M059J (cell line): ENCODE measurements at regions not wholly inside any gene's neighbourhood (a gene's known extent, or its start where the extent isn't known, plus 50 kb on each side); places are given as distances from the start of the nearest gene placed in this dataset.

ENCODE experiments used
- DNase-seq: peaks from one replicate; pipeline ENCODE4 v3.0.0-alpha.2; 2012; ENCODE audit warnings: low read depth

- no peak for DNase-seq
Measured at GRCh38 chr21:24369746-24370145, 1237.5 kb downstream of the MRPL39 start.

GRCh38 chr21:24369278-24369677 lies 1238.0 kb downstream of the MRPL39 start:
- no peak for DNase-seq

GRCh38 chr21:24367936-24368335 lies 1239.3 kb downstream of the MRPL39 start:
- DNase-seq, result no peak

- no peak for DNase-seq
Measured at GRCh38 chr21:24353492-24353891, 1253.8 kb downstream of the MRPL39 start.

- DNase-seq, result no peak
Measured at GRCh38 chr21:24339406-24339805, 1267.9 kb downstream of the MRPL39 start.

- DNase-seq, result no peak
Measured at GRCh38 chr21:24336491-24336890, 1270.8 kb downstream of the MRPL39 start.

- DNase-seq, result no peak
Measured at GRCh38 chr21:24323536-24323935, 1283.7 kb downstream of the MRPL39 start.

GRCh38 chr21:24316277-24316922 lies 1290.9 kb downstream of the MRPL39 start:
- no peak for DNase-seq

GRCh38 chr21:24310788-24311187 lies 1296.5 kb downstream of the MRPL39 start:
- DNase-seq, result no peak

GRCh38 chr21:24308183-24308582 lies 1299.1 kb downstream of the MRPL39 start:
- no peak for DNase-seq

- DNase-seq, result no peak
Measured at GRCh38 chr21:24302400-24302799, 1304.9 kb downstream of the MRPL39 start.

- no peak for DNase-seq
Measured at GRCh38 chr21:24298040-24298439, 1309.2 kb downstream of the MRPL39 start.

- no peak for DNase-seq
Measured at GRCh38 chr21:24294171-24294570, 1313.1 kb downstream of the MRPL39 start.

- no peak for DNase-seq
Measured at GRCh38 chr21:24290151-24290833, 1317.0 kb downstream of the MRPL39 start.

- no peak for DNase-seq
Measured at GRCh38 chr21:24289539-24289938, 1317.7 kb downstream of the MRPL39 start.

- DNase-seq, result no peak
Measured at GRCh38 chr21:24280596-24280995, 1326.7 kb downstream of the MRPL39 start.

GRCh38 chr21:24278711-24279110 lies 1328.6 kb downstream of the MRPL39 start:
- DNase-seq, result no peak

GRCh38 chr21:24276204-24276603 lies 1331.1 kb downstream of the MRPL39 start:
- DNase-seq, result no peak

GRCh38 chr21:24275616-24276015 lies 1331.7 kb downstream of the MRPL39 start:
- DNase-seq, result no peak

GRCh38 chr21:24272521-24272938 lies 1334.8 kb downstream of the MRPL39 start:
- no peak for DNase-seq

GRCh38 chr21:24265987-24266386 lies 1341.3 kb downstream of the MRPL39 start:
- DNase-seq, result no peak

- no peak for DNase-seq
Measured at GRCh38 chr21:24260751-24261150, 1346.5 kb downstream of the MRPL39 start.

GRCh38 chr21:24259241-24259640 lies 1348.0 kb downstream of the MRPL39 start:
- no peak for DNase-seq

GRCh38 chr21:24255591-24255990 lies 1351.7 kb downstream of the MRPL39 start:
- no peak for DNase-seq
